ENCODE measurements at regions not wholly inside any gene's neighbourhood (a gene's known extent, or its start where the extent isn't known, plus 50 kb on each side); places are given as distances from the start of the nearest gene placed in this dataset.

DNA sequence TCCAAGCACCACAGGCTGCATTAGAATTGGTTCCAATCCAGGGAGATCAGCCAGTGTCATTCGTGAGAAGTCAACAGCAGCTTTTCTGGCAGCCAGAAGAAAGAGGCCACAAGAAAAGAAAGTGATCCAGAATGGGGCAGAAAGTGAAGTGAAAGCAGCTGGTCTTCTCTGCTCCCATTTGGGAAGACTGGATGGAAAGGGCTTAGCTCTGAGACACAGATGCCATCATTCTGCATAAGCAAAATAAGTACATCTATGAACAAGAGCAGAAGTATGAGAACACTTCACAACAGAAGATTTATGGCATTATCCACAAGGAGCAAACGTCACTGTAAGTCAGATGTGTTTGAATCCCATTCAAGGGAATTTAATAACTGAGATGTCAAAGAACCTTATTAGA is 326.5 kb upstream of the ESRRG start:
- TF ChIP-seq, protein P1, sequence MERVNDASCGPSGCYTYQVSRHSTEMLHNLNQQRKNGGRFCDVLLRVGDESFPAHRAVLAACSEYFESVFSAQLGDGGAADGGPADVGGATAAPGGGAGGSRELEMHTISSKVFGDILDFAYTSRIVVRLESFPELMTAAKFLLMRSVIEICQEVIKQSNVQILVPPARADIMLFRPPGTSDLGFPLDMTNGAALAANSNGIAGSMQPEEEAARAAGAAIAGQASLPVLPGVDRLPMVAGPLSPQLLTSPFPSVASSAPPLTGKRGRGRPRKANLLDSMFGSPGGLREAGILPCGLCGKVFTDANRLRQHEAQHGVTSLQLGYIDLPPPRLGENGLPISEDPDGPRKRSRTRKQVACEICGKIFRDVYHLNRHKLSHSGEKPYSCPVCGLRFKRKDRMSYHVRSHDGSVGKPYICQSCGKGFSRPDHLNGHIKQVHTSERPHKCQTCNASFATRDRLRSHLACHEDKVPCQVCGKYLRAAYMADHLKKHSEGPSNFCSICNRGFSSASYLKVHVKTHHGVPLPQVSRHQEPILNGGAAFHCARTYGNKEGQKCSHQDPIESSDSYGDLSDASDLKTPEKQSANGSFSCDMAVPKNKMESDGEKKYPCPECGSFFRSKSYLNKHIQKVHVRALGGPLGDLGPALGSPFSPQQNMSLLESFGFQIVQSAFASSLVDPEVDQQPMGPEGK (CRISPR knock-in tag; IDR thresholded peaks at IDR 0.05; ENCODE audit: borderline replicate concordance), result no peak
- no peak for TF ChIP-seq ARNTL (CRISPR knock-in tag; IDR thresholded peaks at IDR 0.05; ENCODE audit: borderline replicate concordance, low read depth)
- no peak for TF ChIP-seq BACH2 (CRISPR knock-in tag; IDR thresholded peaks at IDR 0.05; ENCODE audit: borderline replicate concordance)
- TF ChIP-seq ZNF8 (CRISPR knock-in tag; IDR thresholded peaks at IDR 0.05), result no peak
- TF ChIP-seq SNAI2 (CRISPR knock-in tag; IDR thresholded peaks at IDR 0.05), result no peak
- TF ChIP-seq ZFP30 (CRISPR knock-in tag; IDR thresholded peaks at IDR 0.05), result no peak
- TF ChIP-seq, protein P2, sequence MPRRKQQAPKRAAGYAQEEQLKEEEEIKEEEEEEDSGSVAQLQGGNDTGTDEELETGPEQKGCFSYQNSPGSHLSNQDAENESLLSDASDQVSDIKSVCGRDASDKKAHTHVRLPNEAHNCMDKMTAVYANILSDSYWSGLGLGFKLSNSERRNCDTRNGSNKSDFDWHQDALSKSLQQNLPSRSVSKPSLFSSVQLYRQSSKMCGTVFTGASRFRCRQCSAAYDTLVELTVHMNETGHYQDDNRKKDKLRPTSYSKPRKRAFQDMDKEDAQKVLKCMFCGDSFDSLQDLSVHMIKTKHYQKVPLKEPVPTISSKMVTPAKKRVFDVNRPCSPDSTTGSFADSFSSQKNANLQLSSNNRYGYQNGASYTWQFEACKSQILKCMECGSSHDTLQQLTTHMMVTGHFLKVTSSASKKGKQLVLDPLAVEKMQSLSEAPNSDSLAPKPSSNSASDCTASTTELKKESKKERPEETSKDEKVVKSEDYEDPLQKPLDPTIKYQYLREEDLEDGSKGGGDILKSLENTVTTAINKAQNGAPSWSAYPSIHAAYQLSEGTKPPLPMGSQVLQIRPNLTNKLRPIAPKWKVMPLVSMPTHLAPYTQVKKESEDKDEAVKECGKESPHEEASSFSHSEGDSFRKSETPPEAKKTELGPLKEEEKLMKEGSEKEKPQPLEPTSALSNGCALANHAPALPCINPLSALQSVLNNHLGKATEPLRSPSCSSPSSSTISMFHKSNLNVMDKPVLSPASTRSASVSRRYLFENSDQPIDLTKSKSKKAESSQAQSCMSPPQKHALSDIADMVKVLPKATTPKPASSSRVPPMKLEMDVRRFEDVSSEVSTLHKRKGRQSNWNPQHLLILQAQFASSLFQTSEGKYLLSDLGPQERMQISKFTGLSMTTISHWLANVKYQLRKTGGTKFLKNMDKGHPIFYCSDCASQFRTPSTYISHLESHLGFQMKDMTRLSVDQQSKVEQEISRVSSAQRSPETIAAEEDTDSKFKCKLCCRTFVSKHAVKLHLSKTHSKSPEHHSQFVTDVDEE (CRISPR knock-in tag; IDR thresholded peaks at IDR 0.05), result no peak
- TF ChIP-seq ISL1 (CRISPR knock-in tag; IDR thresholded peaks at IDR 0.05), result no peak
- no peak for TF ChIP-seq ESRRG (CRISPR knock-in tag; IDR thresholded peaks at IDR 0.05)
- no peak for TF ChIP-seq RARB (CRISPR knock-in tag; IDR thresholded peaks at IDR 0.05)
- no peak for TF ChIP-seq ZC3H10 (CRISPR knock-in tag; IDR thresholded peaks at IDR 0.05)
- TF ChIP-seq, protein P3, sequence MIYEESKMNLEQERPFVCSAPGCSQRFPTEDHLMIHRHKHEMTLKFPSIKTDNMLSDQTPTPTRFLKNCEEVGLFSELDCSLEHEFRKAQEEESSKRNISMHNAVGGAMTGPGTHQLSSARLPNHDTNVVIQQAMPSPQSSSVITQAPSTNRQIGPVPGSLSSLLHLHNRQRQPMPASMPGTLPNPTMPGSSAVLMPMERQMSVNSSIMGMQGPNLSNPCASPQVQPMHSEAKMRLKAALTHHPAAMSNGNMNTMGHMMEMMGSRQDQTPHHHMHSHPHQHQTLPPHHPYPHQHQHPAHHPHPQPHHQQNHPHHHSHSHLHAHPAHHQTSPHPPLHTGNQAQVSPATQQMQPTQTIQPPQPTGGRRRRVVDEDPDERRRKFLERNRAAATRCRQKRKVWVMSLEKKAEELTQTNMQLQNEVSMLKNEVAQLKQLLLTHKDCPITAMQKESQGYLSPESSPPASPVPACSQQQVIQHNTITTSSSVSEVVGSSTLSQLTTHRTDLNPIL (CRISPR knock-in tag; IDR thresholded peaks at IDR 0.05; ENCODE audit: low read depth), result no peak
- TF ChIP-seq TCF4 (CRISPR knock-in tag; IDR thresholded peaks at IDR 0.05; ENCODE audit: borderline replicate concordance), result no peak
- TF ChIP-seq ZNF70 (CRISPR knock-in tag; IDR thresholded peaks at IDR 0.05), result no peak

Data from SK-N-SH treated with all-trans-retinoic acid at 6 μM for 48 hours (cell line).